H9 (cell line): ENCODE measurements at regions not wholly inside any gene's neighbourhood (a gene's known extent, or its start where the extent isn't known, plus 50 kb on each side); places are given as distances from the start of the nearest gene placed in this dataset.

ENCODE experiments used
- DNase-seq: peaks from one replicate; pipeline ENCODE4 v3.0.0-alpha.2; 2017
- H2AFZ ChIP-seq: one replicate; pipeline ENCODE4 v1.6.1; 2013; ENCODE audit warnings: mild to moderate bottlenecking, low read length, control low read depth, moderate library complexity
- H2AK5ac ChIP-seq: 2 replicates; pipeline ENCODE4 v1.6.1; 2013; ENCODE audit warnings: low read length, control low read depth, mixed read lengths; ENCODE audit not compliant: insufficient read length
- H2BK120ac ChIP-seq: one replicate; pipeline ENCODE4 v1.6.1; 2013; ENCODE audit warnings: low read depth, mild to moderate bottlenecking, low read length, control low read depth, inconsistent platforms; ENCODE audit not compliant: poor library complexity, severe bottlenecking
- H2BK12ac ChIP-seq: 2 replicates; pipeline ENCODE4 v1.6.1; 2013; ENCODE audit warnings: low read length, control low read depth, mixed read lengths, low read depth; ENCODE audit not compliant: insufficient read length
- H2BK15ac ChIP-seq: 2 replicates; pipeline ENCODE4 v1.6.1; 2013; ENCODE audit warnings: low read depth, low read length, control low read depth
- H2BK20ac ChIP-seq: one replicate; pipeline ENCODE4 v1.6.1; 2013; ENCODE audit warnings: low read depth, mild to moderate bottlenecking, low read length, control low read depth, inconsistent platforms; ENCODE audit not compliant: poor library complexity, severe bottlenecking
- H2BK5ac ChIP-seq: 2 replicates; pipeline ENCODE4 v1.6.1; 2013; ENCODE audit warnings: low read length, control low read depth, mixed read lengths; ENCODE audit not compliant: insufficient read length
- H3K14ac ChIP-seq: 2 replicates; pipeline ENCODE4 v1.6.1; 2013; ENCODE audit warnings: low read length, control low read depth; ENCODE audit not compliant: insufficient read depth
- H3K18ac ChIP-seq: 2 replicates; pipeline ENCODE4 v1.6.1; 2013; ENCODE audit warnings: low read depth, mild to moderate bottlenecking, mixed read lengths, low read length, control low read depth; ENCODE audit not compliant: insufficient read length
- H3K23ac ChIP-seq: 2 replicates; pipeline ENCODE4 v1.6.1; 2013; ENCODE audit warnings: low read length, control low read depth, mixed read lengths, low read depth; ENCODE audit not compliant: insufficient read length
- H3K23me2 ChIP-seq: 2 replicates; pipeline ENCODE4 v1.6.1; 2013; ENCODE audit warnings: low read depth, mild to moderate bottlenecking, mixed read lengths, low read length, control low read depth; ENCODE audit not compliant: insufficient read length, poor library complexity, severe bottlenecking
- H3K27ac ChIP-seq: 2 replicates; pipeline ENCODE4 v1.5.1; 2013; ENCODE audit warnings: low read length, control low read depth, mixed read lengths, low read depth; ENCODE audit not compliant: insufficient read length
- H3K27me3 ChIP-seq: 2 replicates; pipeline ENCODE4 v1.6.1; 2013; ENCODE audit warnings: low read length, control low read depth, inconsistent platforms; ENCODE audit not compliant: insufficient read depth
- H3K4ac ChIP-seq: 2 replicates; pipeline ENCODE4 v1.6.1; 2013; ENCODE audit warnings: low read depth, mild to moderate bottlenecking, control low read depth, inconsistent platforms, low read length, moderate library complexity
- H3K4me1 ChIP-seq: 2 replicates; pipeline ENCODE4 v1.6.1; 2013; ENCODE audit warnings: low read length, control low read depth, inconsistent platforms; ENCODE audit not compliant: insufficient read depth
- H3K4me2 ChIP-seq: 2 replicates; pipeline ENCODE4 v1.6.1; 2013; ENCODE audit warnings: low read length, control low read depth, mixed read lengths; ENCODE audit not compliant: insufficient read length, insufficient read depth
- H3K56ac ChIP-seq: 2 replicates; pipeline ENCODE4 v1.6.1; 2013; ENCODE audit warnings: low read depth, mild to moderate bottlenecking, mixed read lengths, low read length, control low read depth; ENCODE audit not compliant: insufficient read length
- H3K79me1 ChIP-seq: 2 replicates; pipeline ENCODE4 v1.6.1; 2013; ENCODE audit warnings: low read depth, mild to moderate bottlenecking, moderate library complexity, low read length, control low read depth, inconsistent platforms; ENCODE audit not compliant: insufficient read depth, poor library complexity, severe bottlenecking
- H3K79me2 ChIP-seq: 2 replicates; pipeline ENCODE4 v1.6.1; 2013; ENCODE audit warnings: low read length, control low read depth, inconsistent platforms; ENCODE audit not compliant: insufficient read depth
- H3K9ac ChIP-seq: 2 replicates; pipeline ENCODE4 v1.6.1; 2013; ENCODE audit warnings: low read length, control low read depth, mixed read lengths; ENCODE audit not compliant: insufficient read length; ENCODE audit errors: extremely low read depth
- H3K9me3 ChIP-seq: one replicate; pipeline ENCODE4 v1.6.1; 2013; ENCODE audit warnings: low read depth, low read length, inconsistent platforms; ENCODE audit not compliant: control insufficient read depth
- H3T11ph ChIP-seq: one replicate; pipeline ENCODE4 v1.6.1; 2013; ENCODE audit warnings: mild to moderate bottlenecking, low read length, control low read depth, inconsistent platforms
- H4K20me1 ChIP-seq: one replicate; pipeline ENCODE4 v1.6.1; 2013; ENCODE audit not compliant: control insufficient read depth, insufficient read length, insufficient read depth
- H4K5ac ChIP-seq: 2 replicates; pipeline ENCODE4 v1.6.1; 2013; ENCODE audit warnings: low read depth, mild to moderate bottlenecking, mixed read lengths, low read length, control low read depth; ENCODE audit not compliant: insufficient read length
- H4K8ac ChIP-seq: replicated peaks from 2 replicates; pipeline ENCODE4 v1.6.1; 2013; ENCODE audit warnings: low read length, control low read depth, mixed read lengths, low read depth; ENCODE audit not compliant: insufficient read length
- H4K91ac ChIP-seq: 2 replicates; pipeline ENCODE4 v1.6.1; 2013; ENCODE audit warnings: low read depth, mild to moderate bottlenecking, moderate library complexity, mixed read lengths, low read length, control low read depth; ENCODE audit not compliant: insufficient read length
- H3K27ac Mint-ChIP-seq, 3 experiments: 2 replicates in 2 of 3; 3 replicates in 1 of 3; pipeline ENCODE4 v1.8.0; 2020 to 2021; ENCODE audit warnings: mixed read lengths in 3 of 3, mild to moderate bottlenecking in 1 of 3, moderate library complexity in 1 of 3
- H3K27me3 Mint-ChIP-seq: 2 replicates; pipeline ENCODE4 v1.8.0; 2021; ENCODE audit warnings: low read depth, mild to moderate bottlenecking, moderate library complexity, mixed read lengths
- H3K36me3 Mint-ChIP-seq, 3 experiments: 2 replicates in 2 of 3; 3 replicates in 1 of 3; pipeline ENCODE4 v1.8.0; 2020 to 2021; ENCODE audit warnings: low read depth in 3 of 3, mixed read lengths in 3 of 3; ENCODE audit not compliant: insufficient read depth in 1 of 3
- H3K4me1 Mint-ChIP-seq, 2 experiments: 2 replicates each; pipeline ENCODE4 v1.8.0; 2020; ENCODE audit warnings: mixed read lengths in 2 of 2
- H3K4me3 Mint-ChIP-seq, 2 experiments: 2 replicates in 1 of 2; 3 replicates in 1 of 2; pipeline ENCODE4 v1.8.0; 2020 to 2021; ENCODE audit warnings: mild to moderate bottlenecking in 2 of 2, mixed read lengths in 2 of 2, moderate library complexity in 1 of 2
- H3K9me3 Mint-ChIP-seq, 2 experiments: 2 replicates in 1 of 2; 3 replicates in 1 of 2; pipeline ENCODE4 v1.8.0; 2020; ENCODE audit warnings: mild to moderate bottlenecking in 2 of 2, mixed read lengths in 2 of 2, moderate library complexity in 1 of 2
- WGBS: extraction: QIAGEN DNeasy Blood & Tissue Kit; methylation state at CpG from one replicate; pipeline ENCODE4 v1.1.7; 2013; ENCODE audit warnings: missing lambda C conversion rate, low lambda C conversion rate, mixed read lengths; ENCODE audit not compliant: insufficient read length; ENCODE audit errors: extremely low coverage; 5-methylcytosine and 5-hydroxymethylcytosine counted together
- TF ChIP-seq, protein P1 (sequence below): fragments of 200-600 bp; sonication (generic); conservative IDR thresholded peaks from 3 replicates; pipeline ENCODE4 v1.8.0; 2021; ENCODE audit warnings: antibody characterized with exemption, mild to moderate bottlenecking

DNA sequence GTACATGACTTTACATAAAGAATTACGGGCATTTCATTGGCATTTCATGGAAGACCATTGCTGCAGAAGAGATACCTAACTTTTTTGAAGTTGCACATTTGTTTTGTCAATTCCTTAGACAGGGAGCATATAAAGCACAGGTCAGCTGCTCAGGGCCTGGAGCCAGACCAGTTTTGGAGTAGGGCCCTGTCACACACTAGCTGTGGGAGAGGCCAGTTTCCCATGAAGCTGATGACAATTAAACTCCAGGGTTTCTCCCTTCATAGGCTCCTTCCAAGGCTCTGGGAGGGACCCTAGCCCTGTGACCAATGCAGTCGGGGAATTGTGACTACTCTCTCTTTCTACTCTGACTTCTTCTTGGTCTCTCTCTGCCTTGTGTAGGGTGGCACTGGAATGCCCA, 107.3 kb upstream of the SELENOK start:
- Histone ChIP-seq H3K23me2 (no peaks in the 10 kb centered on the region), H3K27ac (no peak overlapping the region), H3K79me1 (no peaks in the 10 kb centered on the region), H3K9ac (no peak overlapping the region), H3K27me3 (no peaks in the 10 kb centered on the region), H2BK5ac (no peak overlapping the region), H4K20me1 (no peaks in the 10 kb centered on the region), H2BK120ac (no peak overlapping the region), H4K5ac (no peak overlapping the region), H3K14ac (no peak overlapping the region), H2AK5ac (no peak overlapping the region), H3K18ac (no peak overlapping the region), H2BK12ac (no peak overlapping the region), H3K4me1 (no peaks in the 10 kb centered on the region), H3K23ac (no peak overlapping the region), H3T11ph (no peak overlapping the region), H2AFZ (no peak overlapping the region), H3K9me3 (no peaks in the 10 kb centered on the region), H3K56ac (no peak overlapping the region), H4K91ac (no peak overlapping the region), H2BK20ac (no peak overlapping the region), H3K79me2 (no peaks in the 10 kb centered on the region), H4K8ac (no peak overlapping the region), H2BK15ac (no peak overlapping the region), H3K4ac (no peak overlapping the region), H3K4me2 (no peak overlapping the region)
- Mint-ChIP-seq H3K4me1 (peaks cover 5% of the 10 kb centered on the region in 2 experiments; a peak in 2 of 4 replicates), H3K4me3 (no peak overlapping the region), H3K9me3 (no peaks in the 10 kb centered on the region), H3K36me3 (no peaks in the 10 kb centered on the region), H3K27ac (no peak overlapping the region; a peak in 1 of 7 replicates), H3K27me3 (no peaks in the 10 kb centered on the region)
- TF ChIP-seq, protein P1, sequence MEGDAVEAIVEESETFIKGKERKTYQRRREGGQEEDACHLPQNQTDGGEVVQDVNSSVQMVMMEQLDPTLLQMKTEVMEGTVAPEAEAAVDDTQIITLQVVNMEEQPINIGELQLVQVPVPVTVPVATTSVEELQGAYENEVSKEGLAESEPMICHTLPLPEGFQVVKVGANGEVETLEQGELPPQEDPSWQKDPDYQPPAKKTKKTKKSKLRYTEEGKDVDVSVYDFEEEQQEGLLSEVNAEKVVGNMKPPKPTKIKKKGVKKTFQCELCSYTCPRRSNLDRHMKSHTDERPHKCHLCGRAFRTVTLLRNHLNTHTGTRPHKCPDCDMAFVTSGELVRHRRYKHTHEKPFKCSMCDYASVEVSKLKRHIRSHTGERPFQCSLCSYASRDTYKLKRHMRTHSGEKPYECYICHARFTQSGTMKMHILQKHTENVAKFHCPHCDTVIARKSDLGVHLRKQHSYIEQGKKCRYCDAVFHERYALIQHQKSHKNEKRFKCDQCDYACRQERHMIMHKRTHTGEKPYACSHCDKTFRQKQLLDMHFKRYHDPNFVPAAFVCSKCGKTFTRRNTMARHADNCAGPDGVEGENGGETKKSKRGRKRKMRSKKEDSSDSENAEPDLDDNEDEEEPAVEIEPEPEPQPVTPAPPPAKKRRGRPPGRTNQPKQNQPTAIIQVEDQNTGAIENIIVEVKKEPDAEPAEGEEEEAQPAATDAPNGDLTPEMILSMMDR = no peak
- no CpG with 5 or more reads among the region's 2 CpGs for WGBS
- DNase-seq = no peak
